ENCODE measurements at regions not wholly inside any gene's neighbourhood (a gene's known extent, or its start where the extent isn't known, plus 50 kb on each side); places are given as distances from the start of the nearest gene placed in this dataset.

DNA sequence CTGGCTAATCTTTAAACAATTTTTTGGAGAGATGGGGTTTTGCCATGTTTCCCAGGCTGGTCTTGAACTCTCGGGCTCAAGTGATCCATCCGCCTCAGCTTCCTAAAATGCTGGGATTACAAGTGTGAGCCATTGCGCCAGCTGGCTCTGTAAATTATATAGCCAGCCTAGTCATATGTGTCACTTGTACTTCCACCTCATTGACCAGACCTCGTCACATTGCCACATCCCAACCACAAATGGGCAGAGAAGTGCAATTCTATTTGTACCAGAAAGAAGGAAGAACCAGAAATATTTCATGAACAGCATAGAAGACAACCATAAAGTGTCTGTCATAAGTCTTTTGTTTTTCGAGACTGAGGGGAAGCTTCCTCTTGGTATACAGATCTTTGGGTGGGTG, 71.2 kb upstream of the ADRA1D start:
- 34% methylated on average over 5 of the region's 5 CpGs for whole genome bisulfite sequencing (ENCODE audit: low lambda C conversion rate)
- POLR2A ChIA-PET = no interaction called here
- CTCF ChIA-PET = no interaction called here
- Histone ChIP-seq H3K9me2 (no peaks in the 10 kb centered on the region), H3K9ac (no peak overlapping the region), H3K79me2 (ENCODE audit: insufficient read depth) (no peaks in the 10 kb centered on the region), H3K9me3 (no peaks in the 10 kb centered on the region), H2AFZ (ENCODE audit: low read depth) (no peak overlapping the region), H3K27ac (ENCODE audit: low read depth in 2 of 2, low read length in 1 of 2) (no peak overlapping the region), H3K27me3 (ENCODE audit: insufficient read depth) (no peaks in the 10 kb centered on the region), H3K4me2 (no peak overlapping the region), H3K4me1 (ENCODE audit: control insufficient read depth in 1 of 2, insufficient read depth in 2 of 2, low read depth in 1 of 2, low read length in 1 of 2) (no peaks in the 10 kb centered on the region), H3F3A (replicated peaks; ENCODE audit: insufficient read depth) (no peaks in the 10 kb centered on the region), H3K4me3 (ENCODE audit: low read depth in 2 of 2, low read length in 1 of 2) (no peak overlapping the region), H3K36me3 (replicated peaks in 1 of 2; ENCODE audit: control insufficient read depth in 1 of 2, insufficient read depth in 2 of 2, low read length in 1 of 2) (no peaks in the 10 kb centered on the region), H4K20me1 (ENCODE audit: insufficient read depth) (no peaks in the 10 kb centered on the region)
- TF ChIP-seq FOXM1 (IDR thresholded peaks at IDR 0.05; ENCODE audit: low read depth) = no peak
- TF ChIP-seq YY1 (IDR thresholded peaks at IDR 0.05; ENCODE audit: low read depth) = no peak
- TF ChIP-seq RFX5 (IDR thresholded peaks at IDR 0.05; ENCODE audit: low read length) = no peak
- TF ChIP-seq, protein P1, sequence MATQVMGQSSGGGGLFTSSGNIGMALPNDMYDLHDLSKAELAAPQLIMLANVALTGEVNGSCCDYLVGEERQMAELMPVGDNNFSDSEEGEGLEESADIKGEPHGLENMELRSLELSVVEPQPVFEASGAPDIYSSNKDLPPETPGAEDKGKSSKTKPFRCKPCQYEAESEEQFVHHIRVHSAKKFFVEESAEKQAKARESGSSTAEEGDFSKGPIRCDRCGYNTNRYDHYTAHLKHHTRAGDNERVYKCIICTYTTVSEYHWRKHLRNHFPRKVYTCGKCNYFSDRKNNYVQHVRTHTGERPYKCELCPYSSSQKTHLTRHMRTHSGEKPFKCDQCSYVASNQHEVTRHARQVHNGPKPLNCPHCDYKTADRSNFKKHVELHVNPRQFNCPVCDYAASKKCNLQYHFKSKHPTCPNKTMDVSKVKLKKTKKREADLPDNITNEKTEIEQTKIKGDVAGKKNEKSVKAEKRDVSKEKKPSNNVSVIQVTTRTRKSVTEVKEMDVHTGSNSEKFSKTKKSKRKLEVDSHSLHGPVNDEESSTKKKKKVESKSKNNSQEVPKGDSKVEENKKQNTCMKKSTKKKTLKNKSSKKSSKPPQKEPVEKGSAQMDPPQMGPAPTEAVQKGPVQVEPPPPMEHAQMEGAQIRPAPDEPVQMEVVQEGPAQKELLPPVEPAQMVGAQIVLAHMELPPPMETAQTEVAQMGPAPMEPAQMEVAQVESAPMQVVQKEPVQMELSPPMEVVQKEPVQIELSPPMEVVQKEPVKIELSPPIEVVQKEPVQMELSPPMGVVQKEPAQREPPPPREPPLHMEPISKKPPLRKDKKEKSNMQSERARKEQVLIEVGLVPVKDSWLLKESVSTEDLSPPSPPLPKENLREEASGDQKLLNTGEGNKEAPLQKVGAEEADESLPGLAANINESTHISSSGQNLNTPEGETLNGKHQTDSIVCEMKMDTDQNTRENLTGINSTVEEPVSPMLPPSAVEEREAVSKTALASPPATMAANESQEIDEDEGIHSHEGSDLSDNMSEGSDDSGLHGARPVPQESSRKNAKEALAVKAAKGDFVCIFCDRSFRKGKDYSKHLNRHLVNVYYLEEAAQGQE (IDR thresholded peaks at IDR 0.05; ENCODE audit: low read depth, low read length) = no peak
- no peak for TF ChIP-seq TCF12 (IDR thresholded peaks at IDR 0.05)
- TF ChIP-seq FOXJ3 (CRISPR knock-in tag; IDR thresholded peaks at IDR 0.05) = no peak
- TF ChIP-seq MEF2A (IDR thresholded peaks at IDR 0.05; ENCODE audit: borderline replicate concordance, low read depth) = no peak
- no peak for DNase-seq

DNA sequence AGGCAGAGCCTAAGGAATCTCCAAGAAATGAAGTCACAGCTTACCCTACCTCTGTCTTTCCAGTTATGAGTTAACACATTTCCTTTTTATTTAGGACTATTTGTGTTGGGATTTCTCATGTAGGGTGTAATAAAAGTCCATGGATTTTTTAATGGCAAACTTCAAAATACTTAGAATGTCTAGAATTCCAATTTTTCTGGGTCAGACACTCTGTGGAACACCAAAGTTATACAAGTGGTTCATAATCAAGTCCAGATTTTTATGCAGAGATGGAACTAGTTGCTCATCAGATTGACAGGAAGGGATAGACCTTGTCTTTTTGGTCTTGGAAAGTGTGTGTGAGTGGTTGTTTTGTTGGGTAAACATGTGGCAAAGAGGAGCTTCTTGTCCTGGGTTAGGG, 69.8 kb upstream of the ADRA1D start:
- Histone ChIP-seq H3F3A (replicated peaks; ENCODE audit: insufficient read depth) (no peaks in the 10 kb centered on the region), H3K4me1 (ENCODE audit: control insufficient read depth in 1 of 2, insufficient read depth in 2 of 2, low read depth in 1 of 2, low read length in 1 of 2) (no peaks in the 10 kb centered on the region), H3K4me3 (ENCODE audit: low read depth in 2 of 2, low read length in 1 of 2) (no peak overlapping the region), H3K79me2 (ENCODE audit: insufficient read depth) (no peaks in the 10 kb centered on the region), H3K9me3 (no peaks in the 10 kb centered on the region), H3K4me2 (no peak overlapping the region), H2AFZ (ENCODE audit: low read depth) (no peak overlapping the region), H4K20me1 (ENCODE audit: insufficient read depth) (no peaks in the 10 kb centered on the region), H3K36me3 (replicated peaks in 1 of 2; ENCODE audit: control insufficient read depth in 1 of 2, insufficient read depth in 2 of 2, low read length in 1 of 2) (no peaks in the 10 kb centered on the region), H3K27me3 (ENCODE audit: insufficient read depth) (no peaks in the 10 kb centered on the region), H3K9me2 (no peaks in the 10 kb centered on the region), H3K9ac (no peak overlapping the region), H3K27ac (ENCODE audit: low read depth in 2 of 2, low read length in 1 of 2) (no peak overlapping the region)
- CTCF ChIA-PET = no interaction called here
- TF ChIP-seq, protein P1 (IDR thresholded peaks at IDR 0.05; ENCODE audit: low read depth, low read length) = no peak
- TF ChIP-seq RCOR1 (IDR thresholded peaks at IDR 0.05; ENCODE audit: low read length) = no peak
- TF ChIP-seq USF1 (IDR thresholded peaks at IDR 0.05; ENCODE audit: borderline replicate concordance, low read depth) = no peak
- TF ChIP-seq, protein P2, sequence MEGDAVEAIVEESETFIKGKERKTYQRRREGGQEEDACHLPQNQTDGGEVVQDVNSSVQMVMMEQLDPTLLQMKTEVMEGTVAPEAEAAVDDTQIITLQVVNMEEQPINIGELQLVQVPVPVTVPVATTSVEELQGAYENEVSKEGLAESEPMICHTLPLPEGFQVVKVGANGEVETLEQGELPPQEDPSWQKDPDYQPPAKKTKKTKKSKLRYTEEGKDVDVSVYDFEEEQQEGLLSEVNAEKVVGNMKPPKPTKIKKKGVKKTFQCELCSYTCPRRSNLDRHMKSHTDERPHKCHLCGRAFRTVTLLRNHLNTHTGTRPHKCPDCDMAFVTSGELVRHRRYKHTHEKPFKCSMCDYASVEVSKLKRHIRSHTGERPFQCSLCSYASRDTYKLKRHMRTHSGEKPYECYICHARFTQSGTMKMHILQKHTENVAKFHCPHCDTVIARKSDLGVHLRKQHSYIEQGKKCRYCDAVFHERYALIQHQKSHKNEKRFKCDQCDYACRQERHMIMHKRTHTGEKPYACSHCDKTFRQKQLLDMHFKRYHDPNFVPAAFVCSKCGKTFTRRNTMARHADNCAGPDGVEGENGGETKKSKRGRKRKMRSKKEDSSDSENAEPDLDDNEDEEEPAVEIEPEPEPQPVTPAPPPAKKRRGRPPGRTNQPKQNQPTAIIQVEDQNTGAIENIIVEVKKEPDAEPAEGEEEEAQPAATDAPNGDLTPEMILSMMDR (IDR thresholded peaks at IDR 0.05) = no peak
- no peak for TF ChIP-seq MEF2A (IDR thresholded peaks at IDR 0.05; ENCODE audit: borderline replicate concordance, low read depth)
- TF ChIP-seq, protein P3, sequence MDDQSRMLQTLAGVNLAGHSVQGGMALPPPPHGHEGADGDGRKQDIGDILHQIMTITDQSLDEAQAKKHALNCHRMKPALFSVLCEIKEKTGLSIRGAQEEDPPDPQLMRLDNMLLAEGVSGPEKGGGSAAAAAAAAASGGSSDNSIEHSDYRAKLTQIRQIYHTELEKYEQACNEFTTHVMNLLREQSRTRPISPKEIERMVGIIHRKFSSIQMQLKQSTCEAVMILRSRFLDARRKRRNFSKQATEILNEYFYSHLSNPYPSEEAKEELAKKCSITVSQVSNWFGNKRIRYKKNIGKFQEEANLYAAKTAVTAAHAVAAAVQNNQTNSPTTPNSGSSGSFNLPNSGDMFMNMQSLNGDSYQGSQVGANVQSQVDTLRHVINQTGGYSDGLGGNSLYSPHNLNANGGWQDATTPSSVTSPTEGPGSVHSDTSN (IDR thresholded peaks at IDR 0.05) = no peak
- no peak for TF ChIP-seq CHD2 (IDR thresholded peaks at IDR 0.05; ENCODE audit: low read length, partially characterized antibody)
- no peak for TF ChIP-seq GATA2 (CRISPR knock-in tag; IDR thresholded peaks at IDR 0.05)
- TF ChIP-seq EP300 (IDR thresholded peaks at IDR 0.05; ENCODE audit: borderline replicate concordance in 1 of 2, low read depth in 1 of 2, low read length in 1 of 2) = no peak
- no peak for TF ChIP-seq ELF1 (IDR thresholded peaks at IDR 0.05)
- POLR2A ChIA-PET = no interaction called here
- no peak for DNase-seq

Measured in SK-N-SH (cell line).